Panc1 (cell line): ENCODE measurements at regions not wholly inside any gene's neighbourhood (a gene's known extent, or its start where the extent isn't known, plus 50 kb on each side); places are given as distances from the start of the nearest gene placed in this dataset.

Experiments
- TCF7L2 ChIP-seq: IDR thresholded peaks from 2 replicates; pipeline ENCODE4 v1.6.1; 2011; ENCODE audit warnings: mild to moderate bottlenecking, low read depth, low read length, inconsistent platforms
- TF ChIP-seq, protein P1 (sequence below): fragments of 450-650 bp; IDR thresholded peaks from 2 replicates; pipeline ENCODE4 v1.5.1; 2017; ENCODE audit warnings: mild to moderate bottlenecking
- TF ChIP-seq, protein P2 (sequence below), 2 experiments: IDR thresholded peaks; 2 replicates each; pipeline ENCODE4 v1.6.1; 2011 to 2012; ENCODE audit warnings: low read depth in 2 of 2, control low read depth in 1 of 2, low read length in 1 of 2, mild to moderate bottlenecking in 1 of 2, moderate library complexity in 1 of 2; ENCODE audit not compliant: insufficient read depth in 1 of 2

GRCh38 chr2:234683950-234684349 is 187.1 kb upstream of the ARL4C start:
- TF ChIP-seq, protein P1, sequence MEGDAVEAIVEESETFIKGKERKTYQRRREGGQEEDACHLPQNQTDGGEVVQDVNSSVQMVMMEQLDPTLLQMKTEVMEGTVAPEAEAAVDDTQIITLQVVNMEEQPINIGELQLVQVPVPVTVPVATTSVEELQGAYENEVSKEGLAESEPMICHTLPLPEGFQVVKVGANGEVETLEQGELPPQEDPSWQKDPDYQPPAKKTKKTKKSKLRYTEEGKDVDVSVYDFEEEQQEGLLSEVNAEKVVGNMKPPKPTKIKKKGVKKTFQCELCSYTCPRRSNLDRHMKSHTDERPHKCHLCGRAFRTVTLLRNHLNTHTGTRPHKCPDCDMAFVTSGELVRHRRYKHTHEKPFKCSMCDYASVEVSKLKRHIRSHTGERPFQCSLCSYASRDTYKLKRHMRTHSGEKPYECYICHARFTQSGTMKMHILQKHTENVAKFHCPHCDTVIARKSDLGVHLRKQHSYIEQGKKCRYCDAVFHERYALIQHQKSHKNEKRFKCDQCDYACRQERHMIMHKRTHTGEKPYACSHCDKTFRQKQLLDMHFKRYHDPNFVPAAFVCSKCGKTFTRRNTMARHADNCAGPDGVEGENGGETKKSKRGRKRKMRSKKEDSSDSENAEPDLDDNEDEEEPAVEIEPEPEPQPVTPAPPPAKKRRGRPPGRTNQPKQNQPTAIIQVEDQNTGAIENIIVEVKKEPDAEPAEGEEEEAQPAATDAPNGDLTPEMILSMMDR, result no peak
- TF ChIP-seq, protein P2, sequence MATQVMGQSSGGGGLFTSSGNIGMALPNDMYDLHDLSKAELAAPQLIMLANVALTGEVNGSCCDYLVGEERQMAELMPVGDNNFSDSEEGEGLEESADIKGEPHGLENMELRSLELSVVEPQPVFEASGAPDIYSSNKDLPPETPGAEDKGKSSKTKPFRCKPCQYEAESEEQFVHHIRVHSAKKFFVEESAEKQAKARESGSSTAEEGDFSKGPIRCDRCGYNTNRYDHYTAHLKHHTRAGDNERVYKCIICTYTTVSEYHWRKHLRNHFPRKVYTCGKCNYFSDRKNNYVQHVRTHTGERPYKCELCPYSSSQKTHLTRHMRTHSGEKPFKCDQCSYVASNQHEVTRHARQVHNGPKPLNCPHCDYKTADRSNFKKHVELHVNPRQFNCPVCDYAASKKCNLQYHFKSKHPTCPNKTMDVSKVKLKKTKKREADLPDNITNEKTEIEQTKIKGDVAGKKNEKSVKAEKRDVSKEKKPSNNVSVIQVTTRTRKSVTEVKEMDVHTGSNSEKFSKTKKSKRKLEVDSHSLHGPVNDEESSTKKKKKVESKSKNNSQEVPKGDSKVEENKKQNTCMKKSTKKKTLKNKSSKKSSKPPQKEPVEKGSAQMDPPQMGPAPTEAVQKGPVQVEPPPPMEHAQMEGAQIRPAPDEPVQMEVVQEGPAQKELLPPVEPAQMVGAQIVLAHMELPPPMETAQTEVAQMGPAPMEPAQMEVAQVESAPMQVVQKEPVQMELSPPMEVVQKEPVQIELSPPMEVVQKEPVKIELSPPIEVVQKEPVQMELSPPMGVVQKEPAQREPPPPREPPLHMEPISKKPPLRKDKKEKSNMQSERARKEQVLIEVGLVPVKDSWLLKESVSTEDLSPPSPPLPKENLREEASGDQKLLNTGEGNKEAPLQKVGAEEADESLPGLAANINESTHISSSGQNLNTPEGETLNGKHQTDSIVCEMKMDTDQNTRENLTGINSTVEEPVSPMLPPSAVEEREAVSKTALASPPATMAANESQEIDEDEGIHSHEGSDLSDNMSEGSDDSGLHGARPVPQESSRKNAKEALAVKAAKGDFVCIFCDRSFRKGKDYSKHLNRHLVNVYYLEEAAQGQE (IDR thresholded peaks at IDR 0.05; ENCODE audit: insufficient read depth in 1 of 2, low read depth in 2 of 2, low read length in 1 of 2), result no peak
- TF ChIP-seq TCF7L2, result no peak
